KMS-11 (cell line): ENCODE measurements at regions not wholly inside any gene's neighbourhood (a gene's known extent, or its start where the extent isn't known, plus 50 kb on each side); places are given as distances from the start of the nearest gene placed in this dataset.
"Not testable (repeated sequence)": the region's sequence is repeated elsewhere in the genome, so short reads cannot be mapped to it uniquely, and the experiment has no call there.

Experiments used
- H2AFZ ChIP-seq: fragments of 200-600 bp; sonication (generic); 2 replicates; pipeline ENCODE4 v1.6.1; 2016; ENCODE audit warnings: antibody characterized with exemption, mixed run types, low read depth
- H3K27ac ChIP-seq: fragments of 200-600 bp; sonication (generic); 2 replicates; pipeline ENCODE4 v1.6.1; 2016; ENCODE audit warnings: mild to moderate bottlenecking, mixed run types
- H3K27me3 ChIP-seq: fragments of 200-600 bp; sonication (generic); 2 replicates; pipeline ENCODE4 v1.6.1; 2017; ENCODE audit warnings: mild to moderate bottlenecking, low read depth, mixed run types, moderate library complexity; ENCODE audit not compliant: insufficient read depth
- H3K36me3 ChIP-seq: fragments of 200-600 bp; sonication (generic); 2 replicates; pipeline ENCODE4 v1.6.1; 2017; ENCODE audit warnings: mild to moderate bottlenecking, mixed run types; ENCODE audit not compliant: insufficient read depth
- H3K4me1 ChIP-seq: fragments of 200-600 bp; sonication (generic); 2 replicates; pipeline ENCODE4 v1.6.1; 2016; ENCODE audit warnings: mild to moderate bottlenecking, low read depth, mixed run types; ENCODE audit not compliant: poor library complexity, severe bottlenecking
- H3K4me2 ChIP-seq: fragments of 200-600 bp; sonication (generic); 2 replicates; pipeline ENCODE4 v1.7.0; 2016; ENCODE audit warnings: mild to moderate bottlenecking, mixed run types
- H3K4me3 ChIP-seq: fragments of 200-600 bp; sonication (generic); IDR thresholded peaks from 2 replicates; pipeline ENCODE4 v1.6.1; 2017; ENCODE audit warnings: low read depth, low read length, mixed read lengths; ENCODE audit not compliant: insufficient read depth
- H3K79me2 ChIP-seq: fragments of 200-600 bp; sonication (generic); 2 replicates; pipeline ENCODE4 v1.6.1; 2016; ENCODE audit warnings: low read depth, mixed run types; ENCODE audit not compliant: insufficient read depth
- H3K9ac ChIP-seq: fragments of 200-600 bp; sonication (generic); 2 replicates; pipeline ENCODE4 v1.6.1; 2016; ENCODE audit warnings: mild to moderate bottlenecking, mixed run types
- H4K20me1 ChIP-seq: fragments of 200-600 bp; sonication (generic); 2 replicates; pipeline ENCODE4 v1.6.1; 2016; ENCODE audit warnings: mild to moderate bottlenecking, mixed run types; ENCODE audit not compliant: insufficient read depth
- TF ChIP-seq, protein P1 (sequence below): fragments of 200-600 bp; sonication (generic); conservative IDR thresholded peaks from 2 replicates; pipeline ENCODE4 v1.6.1; 2017; ENCODE audit warnings: low read depth, mild to moderate bottlenecking, antibody characterized with exemption, low read length, moderate library complexity, mixed read lengths

DNA sequence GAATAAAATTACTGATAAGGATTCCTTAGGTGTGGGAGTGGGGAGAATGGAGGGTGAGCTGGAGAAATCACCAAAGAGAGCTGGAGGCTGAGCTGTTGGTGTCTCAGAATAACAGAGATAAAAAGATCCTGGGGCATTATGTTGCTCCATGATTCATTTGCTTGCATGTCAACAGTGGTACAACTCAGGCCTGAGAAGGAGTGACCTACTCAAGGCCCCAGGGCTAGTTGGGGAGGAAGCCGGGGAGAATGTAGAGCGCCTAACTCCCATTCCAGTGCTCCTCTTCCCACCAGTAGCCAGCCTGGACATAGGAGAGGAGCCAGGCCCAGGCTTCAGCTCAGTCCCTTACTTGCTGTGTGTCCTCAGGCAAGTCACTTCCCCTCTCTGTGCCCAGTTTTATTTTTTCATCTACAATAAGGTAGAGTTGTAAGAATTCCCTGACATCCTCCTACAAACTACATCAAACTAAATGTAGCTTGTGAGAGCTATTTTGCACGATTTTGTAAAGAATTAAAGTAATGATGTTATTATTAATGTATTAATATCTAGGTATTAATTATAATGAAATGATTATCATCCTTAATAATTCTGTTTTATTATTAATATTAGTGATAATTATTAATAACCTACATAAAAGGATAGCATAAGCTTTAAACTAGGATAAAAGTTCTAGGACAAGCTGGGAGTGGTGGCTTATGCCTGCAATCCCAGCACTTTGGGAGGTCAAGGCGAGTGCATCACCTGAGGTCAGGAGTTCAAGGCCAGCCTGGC, 250.9 kb upstream of the SULF2 start:
- Histone ChIP-seq H3K4me3 (no peak overlapping the region), H3K4me1 (no peaks in the 10 kb centered on the region), H3K4me2 (no peak overlapping the region), H3K27ac (no peak overlapping the region), H3K36me3 (no peaks in the 10 kb centered on the region), H4K20me1 (no peaks in the 10 kb centered on the region), H3K79me2 (no peaks in the 10 kb centered on the region), H3K27me3 (peaks cover 12% of the 10 kb centered on the region; the same call in 1 of the 2 replicates), H2AFZ (no peak overlapping the region), H3K9ac (no peak overlapping the region)
- TF ChIP-seq, protein P1, sequence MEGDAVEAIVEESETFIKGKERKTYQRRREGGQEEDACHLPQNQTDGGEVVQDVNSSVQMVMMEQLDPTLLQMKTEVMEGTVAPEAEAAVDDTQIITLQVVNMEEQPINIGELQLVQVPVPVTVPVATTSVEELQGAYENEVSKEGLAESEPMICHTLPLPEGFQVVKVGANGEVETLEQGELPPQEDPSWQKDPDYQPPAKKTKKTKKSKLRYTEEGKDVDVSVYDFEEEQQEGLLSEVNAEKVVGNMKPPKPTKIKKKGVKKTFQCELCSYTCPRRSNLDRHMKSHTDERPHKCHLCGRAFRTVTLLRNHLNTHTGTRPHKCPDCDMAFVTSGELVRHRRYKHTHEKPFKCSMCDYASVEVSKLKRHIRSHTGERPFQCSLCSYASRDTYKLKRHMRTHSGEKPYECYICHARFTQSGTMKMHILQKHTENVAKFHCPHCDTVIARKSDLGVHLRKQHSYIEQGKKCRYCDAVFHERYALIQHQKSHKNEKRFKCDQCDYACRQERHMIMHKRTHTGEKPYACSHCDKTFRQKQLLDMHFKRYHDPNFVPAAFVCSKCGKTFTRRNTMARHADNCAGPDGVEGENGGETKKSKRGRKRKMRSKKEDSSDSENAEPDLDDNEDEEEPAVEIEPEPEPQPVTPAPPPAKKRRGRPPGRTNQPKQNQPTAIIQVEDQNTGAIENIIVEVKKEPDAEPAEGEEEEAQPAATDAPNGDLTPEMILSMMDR, result no peak

DNA sequence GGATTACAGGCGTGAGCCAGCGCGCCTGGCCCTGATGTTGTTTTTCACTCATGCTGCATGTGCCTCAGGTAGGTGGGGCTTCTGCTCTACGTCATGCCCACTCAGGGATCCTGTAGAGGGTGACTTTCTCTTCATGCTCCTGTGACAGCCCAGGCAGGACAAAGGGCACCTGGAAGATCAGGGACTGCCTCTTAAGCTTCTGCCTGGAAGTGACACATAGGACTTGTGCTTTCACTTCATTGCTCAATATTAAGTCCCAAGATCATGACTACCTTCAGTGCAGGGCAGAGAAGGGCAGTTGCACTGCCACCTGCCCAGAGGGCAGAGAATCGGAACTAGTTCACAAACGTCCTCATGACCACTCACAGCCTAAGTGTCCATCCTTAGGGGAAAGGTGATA, 249.5 kb upstream of the SULF2 start:
- Histone ChIP-seq H3K4me1 (no peaks in the 10 kb centered on the region), H3K36me3 (no peaks in the 10 kb centered on the region), H3K79me2 (no peaks in the 10 kb centered on the region), H2AFZ (no peak overlapping the region), H3K27ac (no peak overlapping the region), H3K27me3 (peaks cover 5% of the 10 kb centered on the region; the same call in 1 of the 2 replicates), H4K20me1 (no peaks in the 10 kb centered on the region), H3K4me3 (no peak overlapping the region), H3K4me2 (no peak overlapping the region), H3K9ac (no peak overlapping the region)
- TF ChIP-seq, protein P1, result no peak

DNA sequence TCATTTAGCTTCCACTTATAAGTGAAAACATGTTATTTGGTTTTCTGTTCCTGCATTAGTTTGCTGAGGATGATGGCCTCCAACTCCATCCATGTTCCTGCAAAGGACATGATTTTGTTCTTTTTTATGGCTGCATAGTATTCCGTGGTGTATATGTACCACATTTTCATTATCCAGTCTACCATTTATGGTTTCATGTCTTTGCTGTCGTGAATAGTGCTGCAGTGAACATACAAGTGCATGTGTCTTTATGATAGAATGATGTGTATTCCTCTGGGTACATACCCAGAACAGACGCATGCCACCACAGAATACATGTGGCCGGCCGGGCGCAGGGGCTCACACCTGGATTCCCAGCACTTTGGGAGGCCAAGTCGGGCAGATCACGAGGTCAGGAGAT, 247.7 kb upstream of the SULF2 start:
- H3K79me2 ChIP-seq, H3K4me2 ChIP-seq, H2AFZ ChIP-seq, H3K27ac ChIP-seq, H3K4me1 ChIP-seq, H3K36me3 ChIP-seq, H3K4me3 ChIP-seq, H4K20me1 ChIP-seq, H3K9ac ChIP-seq: not testable (repeated sequence)
- peaks cover 11% of the 10 kb centered on the region; the same call in 1 of the 2 replicates for H3K27me3 ChIP-seq

DNA sequence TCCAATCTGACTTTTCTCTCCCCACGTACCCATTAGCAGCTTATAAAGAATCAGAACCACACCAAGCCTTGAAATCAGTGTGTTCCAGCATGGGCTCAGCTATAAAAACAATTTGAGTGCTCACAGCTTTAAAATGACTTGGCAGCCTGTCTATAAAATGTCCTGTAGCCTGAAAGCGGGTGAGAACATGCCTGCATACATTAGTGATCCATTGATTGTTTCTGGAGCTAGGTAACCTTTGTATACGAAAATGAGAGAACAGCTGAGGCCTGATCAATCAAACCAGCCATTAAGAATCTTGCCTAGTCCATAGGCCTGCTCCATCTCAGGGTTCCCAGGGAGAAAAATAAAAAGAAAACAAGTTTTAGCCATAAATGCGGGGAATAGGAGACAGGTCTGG, 245.8 kb upstream of the SULF2 start:
- TF ChIP-seq, protein P1, result no peak
- Histone ChIP-seq H3K36me3 (no peaks in the 10 kb centered on the region), H3K27me3 (peaks cover 15% of the 10 kb centered on the region; the same call in 1 of the 2 replicates), H3K4me2 (no peak overlapping the region), H3K4me3 (no peak overlapping the region), H3K9ac (no peak overlapping the region), H4K20me1 (no peaks in the 10 kb centered on the region), H3K4me1 (no peaks in the 10 kb centered on the region), H2AFZ (no peak overlapping the region), H3K27ac (no peak overlapping the region), H3K79me2 (no peaks in the 10 kb centered on the region)

DNA sequence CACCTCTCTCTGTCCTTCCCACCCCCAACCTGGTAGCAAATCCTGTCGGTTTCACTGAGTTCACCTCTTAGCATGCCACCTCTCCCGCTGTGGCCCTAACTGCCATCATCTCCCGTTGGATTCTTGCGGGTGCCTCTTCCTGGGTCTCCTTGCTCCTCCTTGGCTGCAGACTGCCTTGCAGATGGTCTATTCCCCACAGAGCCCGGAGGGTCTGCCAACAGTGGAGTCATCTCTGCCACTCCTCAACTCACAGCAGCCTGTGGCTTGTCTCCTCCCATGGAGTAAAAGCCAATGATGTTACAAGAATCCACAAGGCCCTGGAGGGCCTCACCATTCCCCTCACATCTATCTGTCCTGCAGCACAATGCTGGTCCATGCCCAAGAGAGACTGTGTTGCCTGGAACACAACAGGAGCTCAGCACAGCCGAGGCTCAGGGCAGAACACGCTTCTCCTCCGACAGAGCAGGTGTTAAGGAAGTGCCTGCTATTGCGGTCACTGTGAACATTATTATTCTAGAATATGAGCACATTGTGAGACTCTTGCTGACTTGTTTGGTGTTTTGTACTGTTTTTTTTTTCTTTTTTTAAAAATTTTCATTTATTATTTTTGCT, 241.8 kb upstream of the SULF2 start:
- H3K27me3 ChIP-seq, result peaks cover 33% of the 10 kb centered on the region; the same call in 1 of the 2 replicates
- H3K4me1 ChIP-seq, result no peaks in the 10 kb centered on the region
- H3K4me3 ChIP-seq, result no peak overlapping the region
- no peaks in the 10 kb centered on the region for H3K79me2 ChIP-seq
- no peak overlapping the region for H3K27ac ChIP-seq
- no peak overlapping the region for H2AFZ ChIP-seq
- no peaks in the 10 kb centered on the region for H4K20me1 ChIP-seq
- H3K4me2 ChIP-seq, result no peak overlapping the region
- TF ChIP-seq, protein P1, result no peak
- H3K9ac ChIP-seq, result no peak overlapping the region
- no peaks in the 10 kb centered on the region for H3K36me3 ChIP-seq
